ENCODE measurements at regions not wholly inside any gene's neighbourhood (a gene's known extent, or its start where the extent isn't known, plus 50 kb on each side); places are given as distances from the start of the nearest gene placed in this dataset.

DNA sequence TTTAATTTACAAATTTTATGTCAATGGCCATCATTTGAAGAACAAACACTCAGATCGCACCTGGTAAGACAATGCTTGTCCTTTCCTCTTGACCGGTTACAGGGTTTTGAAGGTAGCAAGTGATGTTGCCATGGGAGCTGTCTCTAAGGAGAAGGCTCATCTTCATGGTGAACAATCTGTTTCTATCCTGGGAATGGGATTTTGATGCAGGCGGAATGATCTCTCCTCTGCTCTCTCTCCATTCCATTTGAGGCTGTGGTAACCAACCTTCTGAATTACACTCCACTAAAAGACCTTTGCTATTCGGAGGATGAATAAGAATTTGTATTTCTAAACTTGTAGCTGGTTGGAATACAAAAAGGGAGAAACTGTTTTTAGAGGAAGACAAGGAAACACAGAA lies 57.9 kb upstream of the SLC5A9 start:
- no peak for DNase-seq

DNA sequence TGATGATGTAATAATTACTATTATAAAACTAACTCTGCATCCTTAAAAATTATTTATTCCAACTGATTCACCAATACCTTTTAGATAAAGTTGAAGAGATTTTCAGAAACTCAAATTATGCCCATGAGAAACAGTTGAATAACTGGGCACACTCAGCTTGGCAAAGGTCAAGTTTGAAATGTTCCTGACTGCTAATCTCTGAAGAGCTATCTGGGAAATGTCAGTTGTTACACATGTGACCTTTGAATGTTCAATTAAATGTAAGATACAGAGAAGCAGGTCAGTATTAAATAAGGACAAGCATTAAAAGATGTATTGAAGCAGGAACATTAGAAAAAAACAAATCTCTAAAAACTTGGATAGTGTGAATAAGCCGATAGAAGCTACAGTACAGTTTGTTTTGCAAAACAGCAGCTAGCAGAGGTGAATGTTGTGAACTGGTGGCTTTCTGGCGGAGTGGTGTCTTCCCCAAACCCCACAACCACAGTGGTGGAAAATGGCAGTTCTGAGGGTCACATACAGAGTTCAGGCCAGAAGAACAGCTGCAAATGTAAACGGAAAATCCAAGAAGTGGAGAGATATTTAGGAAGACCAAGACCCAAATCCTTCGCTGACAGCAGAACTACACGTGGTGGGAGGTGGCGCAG lies 61.9 kb upstream of the SLC5A9 start:
- DNase-seq, result no peak

DNA sequence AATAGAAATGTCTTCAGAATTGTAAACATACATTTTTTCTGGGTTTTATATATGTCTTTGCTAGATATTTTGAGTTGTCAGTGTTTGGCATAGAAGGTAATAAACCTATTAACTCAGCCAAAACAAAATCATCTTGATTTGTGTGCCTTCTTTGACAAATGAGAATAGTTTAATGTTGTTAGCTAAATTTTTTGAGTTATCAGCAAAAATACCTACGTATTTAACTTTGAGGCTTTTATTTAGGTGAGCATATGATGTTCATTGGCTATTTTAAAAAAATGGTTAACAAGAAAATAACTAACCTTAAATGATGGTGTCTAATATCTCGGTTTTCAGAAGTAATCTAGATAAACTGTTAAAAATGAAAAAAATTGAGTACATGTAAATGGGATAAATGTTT lies 83.2 kb upstream of the SLC5A9 start:
- no peak for DNase-seq

DNA sequence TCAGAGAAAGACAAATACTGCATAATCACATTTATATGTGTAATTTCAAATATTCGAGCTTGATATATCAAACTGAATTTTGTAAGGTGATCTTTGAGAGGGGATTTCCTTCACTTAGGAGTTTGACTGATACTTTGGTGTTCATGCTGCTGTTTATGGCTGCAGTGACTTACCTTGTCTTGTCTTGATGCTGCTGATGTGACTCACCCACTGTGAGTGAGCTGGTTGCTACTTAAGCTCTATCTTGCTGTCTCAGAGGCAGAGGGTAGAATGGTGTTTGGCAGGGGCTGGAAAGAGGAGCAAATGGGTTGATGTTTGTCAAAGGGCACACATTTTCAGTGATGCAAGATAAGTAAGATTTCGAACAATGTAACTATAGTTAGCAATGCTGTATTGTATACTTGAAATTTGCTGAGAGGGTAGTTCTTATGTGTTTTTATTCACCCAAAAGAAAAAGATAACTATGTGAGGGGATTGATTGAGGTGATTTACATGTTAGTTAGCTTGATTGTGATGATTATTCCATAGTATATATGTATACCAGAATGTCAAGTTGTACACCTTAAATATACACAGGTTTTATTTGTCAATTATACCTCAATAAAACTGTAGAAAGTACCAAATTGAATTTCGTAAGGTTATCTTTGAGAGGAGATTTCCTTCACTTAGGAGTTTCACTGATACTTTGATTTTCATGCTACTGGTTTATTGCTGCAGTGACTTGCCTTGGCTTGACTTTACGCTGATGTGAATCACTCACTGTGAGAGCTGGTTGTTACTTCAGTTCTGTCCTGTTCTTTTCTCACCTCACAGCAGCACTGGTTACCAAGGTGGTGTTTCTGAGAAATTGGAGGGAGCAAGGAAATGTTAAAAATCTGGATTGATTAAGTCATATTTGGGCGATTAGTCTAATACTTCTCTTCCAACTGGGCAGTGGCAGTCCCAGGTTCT lies 94.5 kb upstream of the SLC5A9 start:
- DNase-seq, result no peak

DNA sequence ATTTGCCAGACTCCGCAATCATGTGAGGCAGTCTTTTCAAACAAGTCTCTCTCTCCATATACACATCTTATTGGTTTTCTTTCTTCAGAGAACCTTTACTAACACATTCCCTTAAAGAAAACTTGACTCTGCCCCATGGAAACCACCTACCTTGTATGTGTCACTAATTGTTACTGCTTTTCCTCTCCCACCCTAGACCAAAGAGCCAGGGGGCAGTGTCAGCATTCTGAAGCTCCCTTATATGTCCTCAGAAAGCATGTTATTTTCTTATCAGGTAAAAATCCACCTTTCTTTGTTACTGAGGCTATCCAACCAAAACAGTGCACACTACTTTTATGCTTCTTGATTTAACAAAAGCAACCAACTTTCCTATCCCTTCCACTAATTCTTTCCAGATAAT lies 98.9 kb upstream of the SLC5A9 start:
- no peak for DNase-seq

DNA sequence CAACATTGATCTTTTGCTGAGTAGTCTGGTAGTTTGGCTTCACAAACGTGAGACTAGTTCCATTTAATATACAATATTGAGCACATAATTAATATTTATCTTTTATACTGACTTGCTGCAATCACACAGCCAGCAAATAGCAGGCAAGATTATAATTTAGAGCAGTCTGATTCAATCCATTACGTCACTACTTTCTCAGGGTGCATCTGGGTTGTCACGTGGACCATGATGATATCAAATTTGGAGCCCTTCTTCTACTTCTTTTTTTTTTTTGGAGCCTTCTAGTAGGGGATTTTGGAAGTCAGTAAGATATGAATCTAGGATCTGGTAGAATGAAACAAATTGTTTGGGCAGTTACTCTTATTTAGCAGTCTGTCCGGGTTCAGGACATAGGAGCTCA lies 100.6 kb upstream of the SLC5A9 start:
- DNase-seq, result no peak

DNA sequence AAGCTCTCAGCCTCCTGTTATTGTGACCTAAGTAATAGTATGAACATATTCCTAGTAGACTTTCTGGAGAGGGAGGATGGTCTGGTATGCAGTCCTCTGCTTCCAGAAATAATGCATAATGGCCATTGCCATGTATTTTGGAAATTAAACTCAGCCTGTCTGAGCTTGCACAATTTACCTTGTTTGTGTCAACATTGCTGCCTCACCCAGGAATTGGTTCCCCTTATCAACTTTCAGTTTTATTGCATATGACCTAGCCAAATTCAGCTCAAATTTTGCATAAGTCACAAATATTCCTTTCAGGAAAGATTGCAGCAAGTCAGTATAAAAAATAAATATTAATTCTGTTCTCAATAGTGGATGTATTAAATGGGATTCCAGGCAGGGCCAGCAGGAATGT lies 101.9 kb upstream of the SLC5A9 start:
- DNase-seq, result no peak

DNA sequence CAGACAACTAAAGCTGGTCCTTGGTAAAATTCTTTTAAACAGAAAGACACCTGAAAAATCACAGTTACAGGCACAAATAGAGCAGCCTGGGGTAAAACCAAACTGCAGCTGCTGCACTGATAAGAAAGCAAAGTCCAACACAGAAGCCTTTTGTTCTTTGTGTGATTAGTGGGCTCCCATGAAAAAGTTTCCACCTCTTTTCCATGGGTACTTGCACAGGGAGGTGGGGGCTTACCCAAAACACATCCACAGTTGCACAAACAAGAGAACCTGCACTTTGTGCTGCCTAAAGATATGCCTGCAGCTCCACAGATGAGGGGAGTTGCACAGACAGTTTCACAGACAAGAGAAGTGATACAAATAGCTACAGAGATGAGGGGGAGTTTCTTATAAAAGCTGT lies 106.7 kb upstream of the SLC5A9 start:
- DNase-seq, result no peak

DNA sequence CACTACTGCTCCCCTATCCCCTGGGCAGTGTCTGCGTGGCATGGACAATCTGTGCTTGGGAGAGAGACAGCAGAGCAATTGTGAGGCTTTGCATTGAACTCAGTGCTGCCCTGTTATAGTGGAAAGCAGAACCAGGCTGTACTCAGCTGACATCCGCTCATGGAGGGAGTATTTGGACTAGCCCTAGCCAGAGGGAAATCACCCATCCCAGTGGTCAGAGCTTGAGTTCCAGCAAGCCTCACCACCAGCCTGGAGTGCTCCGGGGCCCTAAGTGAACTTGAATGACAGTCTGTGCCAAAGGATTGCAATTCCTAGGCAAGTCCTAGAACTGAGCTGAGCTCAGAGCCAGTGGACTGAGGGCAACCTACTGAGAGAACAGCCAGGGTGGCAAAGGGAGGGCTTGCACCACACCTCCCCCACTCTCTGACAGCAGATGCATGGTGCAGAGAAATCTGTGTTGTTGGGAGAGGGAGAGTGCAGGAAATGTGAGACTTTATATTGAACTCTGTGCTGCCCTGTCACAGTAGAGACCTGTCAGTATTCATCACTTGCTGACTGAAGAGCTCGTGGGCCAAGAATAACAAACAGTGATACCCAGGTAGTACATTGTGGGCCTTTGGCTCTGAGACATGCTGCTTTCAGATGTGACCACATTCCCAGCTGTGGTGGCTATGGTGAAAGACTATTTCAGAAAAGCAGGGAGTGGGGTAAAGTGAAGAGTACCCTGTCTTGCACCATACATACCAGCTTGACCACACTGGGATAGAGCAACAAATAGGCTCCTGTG lies 107.7 kb upstream of the SLC5A9 start:
- DNase-seq, result no peak

DNA sequence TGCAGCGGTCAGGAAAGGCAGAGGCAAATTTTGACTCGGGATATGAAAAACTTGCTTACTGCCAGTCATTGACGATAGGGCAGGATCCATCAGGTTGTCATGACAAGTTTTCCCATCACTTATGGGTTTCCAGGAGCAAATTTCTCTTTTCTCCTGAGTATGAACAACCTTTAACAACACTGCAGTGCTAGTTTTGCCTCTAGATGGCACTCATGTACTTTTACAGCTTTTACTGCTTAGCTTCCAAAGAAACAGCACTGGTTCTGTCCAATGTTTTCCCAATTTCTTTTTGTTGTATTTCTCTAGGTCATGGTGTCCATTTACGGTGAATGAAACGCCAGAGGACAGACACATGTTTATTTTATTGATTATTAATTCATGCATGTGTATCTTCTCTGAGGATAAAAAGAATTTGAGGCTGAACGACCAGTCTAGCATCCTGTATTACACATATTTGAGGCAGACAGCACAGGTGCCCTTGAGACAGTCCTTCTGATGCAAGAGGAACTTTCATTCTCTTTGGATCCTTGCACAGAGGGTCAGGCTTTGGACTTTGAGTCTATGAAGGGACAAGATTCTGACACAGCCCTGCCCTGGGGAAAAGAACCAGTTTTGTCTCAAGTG lies 112.3 kb upstream of the TRABD2B start:
- peak in 1 of 5 experiments; percentile 10 for DNase-seq

DNA sequence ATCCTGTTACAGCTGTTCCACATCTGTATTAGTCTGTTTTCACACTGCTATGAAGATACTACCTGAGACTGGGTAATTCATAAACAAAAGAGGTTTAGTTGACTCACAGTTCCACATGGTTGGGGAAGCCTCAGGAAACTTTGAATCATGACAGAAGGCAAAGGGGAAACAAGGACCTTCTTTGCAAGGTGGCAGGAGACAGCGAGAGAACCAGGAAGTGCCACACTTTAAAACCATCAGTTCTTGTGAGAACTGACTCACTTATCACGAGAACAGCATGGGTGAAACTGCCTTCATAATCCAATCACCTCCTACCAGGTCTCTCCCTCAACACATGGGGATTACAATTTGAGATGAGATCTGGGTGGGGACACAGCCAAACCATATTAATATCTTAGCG lies 110.3 kb upstream of the TRABD2B start:
- DNase-seq, result peak in 1 of 5 experiments; percentile 3

DNA sequence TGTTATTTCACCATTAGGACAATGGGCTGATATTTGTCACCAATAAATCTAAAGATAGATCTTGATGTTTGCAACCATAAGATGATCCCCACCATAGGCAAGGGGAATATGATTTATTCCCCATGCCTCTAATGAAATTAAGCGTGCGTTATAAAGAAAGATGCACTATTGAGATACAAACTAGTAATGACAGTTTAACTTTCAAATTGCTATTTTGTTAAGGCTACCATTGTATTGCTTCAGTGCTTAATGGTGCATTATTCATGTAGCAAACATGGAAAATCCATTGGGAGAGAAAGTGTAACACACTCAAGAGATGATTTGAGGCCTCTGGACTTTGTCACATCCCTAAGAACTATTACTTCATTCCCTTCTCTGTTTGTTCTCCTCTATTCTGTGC lies 108.9 kb upstream of the TRABD2B start:
- no peak for DNase-seq

DNA sequence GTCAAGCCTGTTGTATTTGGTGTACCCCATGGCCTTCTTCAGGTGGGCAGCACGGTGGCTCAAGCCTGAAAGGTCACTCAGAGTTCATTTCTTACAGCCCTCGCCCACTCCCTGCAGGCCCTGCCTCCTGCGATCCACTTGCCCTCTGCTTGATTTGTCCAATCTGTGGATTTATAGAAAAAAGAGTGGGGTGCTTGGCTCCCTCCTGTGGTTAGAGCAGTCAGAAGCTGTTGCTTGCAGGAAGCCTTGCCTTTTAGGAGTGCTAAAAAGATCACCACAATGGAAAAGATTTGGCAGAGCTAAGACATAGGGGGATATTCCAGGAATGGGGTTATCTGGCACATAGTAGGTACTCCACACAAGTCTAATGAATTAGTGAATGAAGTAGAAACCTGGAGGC lies 108.0 kb upstream of the TRABD2B start:
- DNase-seq, result no peak

DNA sequence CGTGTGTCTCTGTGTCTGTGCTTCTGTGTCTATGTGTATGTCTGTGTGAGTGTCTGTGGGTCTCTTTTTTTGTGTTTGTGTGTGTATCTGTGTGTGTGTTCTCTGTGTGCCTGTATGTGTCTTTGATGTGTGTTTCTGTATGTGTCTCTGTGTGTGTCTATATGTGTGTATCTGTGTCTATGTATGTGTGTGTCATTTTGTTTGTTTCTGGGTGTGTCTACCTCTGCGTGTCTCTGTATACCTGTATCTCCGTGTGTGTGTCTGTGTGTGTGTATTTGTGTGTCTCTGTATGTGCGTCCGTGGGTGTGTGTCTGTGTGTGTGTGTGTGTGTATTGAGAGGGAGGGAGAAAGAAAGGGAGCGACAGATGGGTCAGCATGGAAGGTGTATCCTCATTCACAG lies 106.3 kb upstream of the TRABD2B start:
- no peak for DNase-seq

DNA sequence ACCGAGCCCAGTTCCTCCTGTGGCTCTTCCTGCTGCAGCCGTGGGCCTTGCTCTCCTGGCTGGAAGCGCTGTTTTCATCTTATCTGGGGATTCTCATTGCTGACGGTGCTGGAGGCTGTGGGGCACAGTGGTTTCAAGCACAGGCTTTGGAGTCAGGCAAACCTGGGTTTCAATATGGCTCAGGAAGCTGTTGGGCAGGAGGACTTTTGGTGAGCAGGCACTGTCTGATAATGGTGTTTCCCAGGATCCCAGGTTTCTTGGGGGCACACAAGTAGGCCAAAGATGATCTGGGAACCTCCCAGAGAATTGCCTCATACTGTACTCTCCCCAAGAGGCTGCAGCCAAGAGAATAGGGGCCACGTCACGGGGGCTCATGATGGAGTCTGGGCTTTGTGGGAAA lies 105.6 kb upstream of the TRABD2B start:
- DNase-seq, result no peak

DNA sequence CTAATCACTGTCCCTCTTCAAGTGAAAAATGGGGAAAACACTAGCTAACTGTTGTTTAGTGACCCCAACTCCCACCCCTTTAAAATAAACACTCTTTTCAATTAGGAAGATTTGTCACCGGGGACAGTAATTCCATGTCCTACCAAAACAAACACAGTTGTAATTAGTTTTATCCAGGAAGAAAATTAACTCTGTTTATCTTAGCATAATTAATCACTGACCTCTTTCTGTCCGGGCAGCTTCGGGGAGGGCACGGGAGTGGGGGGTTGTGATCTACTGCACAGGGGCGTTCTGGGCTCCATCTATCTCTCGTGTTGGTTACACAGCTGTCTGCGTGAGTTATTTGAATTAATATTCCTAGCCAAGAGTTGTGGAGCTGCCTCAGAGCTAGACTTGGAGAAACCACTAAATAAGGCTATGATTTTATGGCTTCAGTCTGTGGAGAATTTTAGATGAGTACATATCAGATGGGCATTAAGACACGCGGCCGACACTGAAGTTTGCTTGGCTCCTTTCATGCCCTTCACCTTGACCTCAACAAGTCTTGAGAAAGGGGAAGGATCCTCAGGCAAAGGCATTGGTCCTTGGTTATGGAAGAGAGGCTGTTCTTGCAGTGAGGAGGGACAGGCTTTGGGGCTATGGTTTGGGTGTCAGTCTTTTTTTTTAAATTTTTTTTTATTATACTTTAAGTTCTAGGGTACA lies 102.0 kb upstream of the TRABD2B start:
- DNase-seq, result no peak

DNA sequence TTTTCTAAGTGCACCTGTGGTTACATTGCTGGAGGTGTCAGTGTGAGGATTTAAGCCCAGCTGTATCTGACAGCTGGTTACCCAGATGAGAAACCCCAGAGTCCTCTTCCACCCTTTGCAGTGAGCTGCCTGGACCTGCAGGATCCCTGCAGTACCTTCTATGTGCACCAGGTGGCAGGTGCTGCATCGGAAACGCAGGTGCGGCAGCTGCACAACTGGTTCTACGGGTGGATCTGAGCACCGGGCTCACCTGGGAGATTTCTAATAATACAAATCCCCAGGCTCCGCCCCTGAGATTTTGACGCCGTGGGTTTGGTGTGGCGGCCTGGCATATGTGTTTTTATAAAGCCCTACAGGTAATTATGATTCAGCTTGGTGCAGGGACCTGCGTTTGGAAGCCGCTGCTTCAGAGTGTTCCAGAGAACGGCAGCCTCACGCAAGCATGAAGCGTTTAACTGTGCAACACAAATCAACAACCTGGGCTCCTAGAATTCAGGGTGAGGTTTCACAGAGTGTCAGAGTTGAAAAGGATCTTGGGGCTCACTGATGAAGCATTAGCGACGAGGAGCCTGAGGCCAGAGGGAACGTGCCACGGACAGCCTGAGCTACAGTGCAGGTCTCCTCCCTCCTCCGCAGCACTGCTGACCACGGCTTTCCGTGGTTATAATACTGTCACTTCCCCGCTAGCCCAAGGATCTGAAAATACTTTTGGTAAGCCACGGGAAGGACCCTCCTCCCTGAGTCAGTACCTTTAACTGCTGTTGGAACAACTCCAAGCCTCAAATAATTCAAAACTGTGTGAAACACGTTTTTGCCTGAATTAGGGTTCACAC lies 96.7 kb upstream of the TRABD2B start:
- DNase-seq, result peak; percentile 17 to 65 (median 48)

DNA sequence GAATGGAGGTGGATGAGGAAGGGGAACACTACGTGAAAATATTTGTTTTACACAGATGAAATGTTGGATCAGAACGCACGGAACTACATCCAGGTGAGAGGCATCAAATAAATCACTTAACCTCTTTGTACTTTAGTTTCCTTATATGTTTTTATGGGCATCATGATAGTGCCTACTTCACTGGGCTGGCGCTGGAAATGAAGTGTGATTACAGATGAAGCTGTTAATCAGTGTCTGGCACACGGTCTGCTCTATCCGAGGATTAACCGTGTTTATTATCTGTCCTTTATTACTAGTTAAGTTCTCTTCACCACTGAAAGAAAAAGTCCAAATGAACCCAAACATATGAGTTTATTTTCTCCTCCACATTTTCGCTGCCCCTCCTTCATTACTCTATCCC lies 96.0 kb upstream of the TRABD2B start:
- no peak for DNase-seq

DNA sequence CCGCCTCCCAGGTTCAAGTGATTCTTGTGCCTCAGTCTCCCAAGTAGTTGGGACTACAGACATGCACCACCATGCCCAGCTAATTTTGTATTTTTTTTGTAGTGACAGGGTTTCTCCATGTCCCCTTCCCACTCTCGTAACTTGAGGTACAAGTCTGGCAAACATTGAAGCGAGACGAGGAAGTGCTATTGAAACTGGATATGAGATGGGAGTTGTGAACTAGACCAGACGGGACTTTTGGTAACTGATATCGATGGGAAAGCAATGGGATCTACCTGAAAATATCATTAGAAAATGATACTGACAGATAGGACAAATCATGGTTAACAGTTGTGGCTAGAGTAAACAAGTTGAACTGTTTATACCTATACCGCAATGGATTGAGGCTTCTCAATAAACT lies 95.2 kb upstream of the TRABD2B start:
- DNase-seq, result no peak

DNA sequence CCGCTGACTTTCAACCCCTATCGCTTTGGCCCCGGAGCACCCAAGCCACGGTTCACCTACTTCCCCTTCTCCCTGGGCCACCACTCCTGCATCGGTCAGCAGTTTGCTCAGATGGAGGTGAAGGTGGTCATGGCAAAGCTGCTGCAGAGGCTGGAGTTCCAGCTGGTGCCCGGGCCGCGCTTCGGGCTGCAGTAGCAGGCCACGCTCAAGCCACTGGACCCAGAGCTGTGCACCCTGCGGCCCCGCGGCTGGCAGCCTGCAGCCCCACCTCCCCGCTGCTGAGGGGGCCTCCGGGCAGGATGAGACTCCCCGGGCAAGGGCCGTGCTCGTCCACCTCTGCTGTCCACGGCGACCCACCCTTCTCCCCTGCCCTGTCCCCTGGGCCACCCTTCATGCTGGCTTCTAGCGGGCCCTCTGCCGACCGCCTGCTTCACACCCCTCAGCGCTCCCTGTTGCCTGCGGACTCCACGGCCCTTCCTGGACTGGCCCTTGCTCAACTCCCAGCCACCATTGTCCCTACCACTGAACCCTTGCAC lies 92.2 kb upstream of the TRABD2B start:
- no peak for DNase-seq

DNA sequence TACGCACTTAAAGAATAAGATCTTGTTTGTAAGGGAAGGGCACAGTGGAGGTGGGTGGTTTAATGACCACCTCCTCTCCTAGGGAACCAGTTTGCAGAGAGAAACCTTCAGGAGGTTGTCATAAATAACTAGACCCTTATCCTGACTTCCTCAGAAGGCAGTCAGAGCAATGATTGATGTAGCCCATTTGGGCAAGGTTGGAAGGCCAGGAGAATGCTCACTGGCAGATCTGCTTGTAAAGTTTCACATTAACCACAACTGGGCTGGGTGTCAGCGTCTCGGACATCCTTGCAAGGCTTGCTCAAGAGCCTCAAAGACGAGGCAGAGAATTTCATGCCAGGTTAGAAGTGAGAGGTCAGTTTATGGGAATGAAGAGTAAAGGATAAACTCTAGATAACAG lies 87.6 kb upstream of the TRABD2B start:
- no peak for DNase-seq

All from T-helper 2 cell (primary cell).